DMS53 treated with DMSO at 0.1 percent for 48 hours (cell line): ENCODE measurements at regions not wholly inside any gene's neighbourhood (a gene's known extent, or its start where the extent isn't known, plus 50 kb on each side); places are given as distances from the start of the nearest gene placed in this dataset.
"Not testable (repeated sequence)": the region's sequence is repeated elsewhere in the genome, so short reads cannot be mapped to it uniquely, and the experiment has no call there.

Experiments
- DNase-seq: peaks from one replicate; lab custom pipeline; 2025; ENCODE audit not compliant: unreplicated experiment; lab: John Stamatoyannopoulos, UW

GRCh38 chr22:33221568-33221967 is 163.4 kb upstream of the SYN3 start:
- DNase-seq: no peak

GRCh38 chr22:33220476-33221080 is 162.4 kb upstream of the SYN3 start:
- DNase-seq: no peak

GRCh38 chr22:33219648-33220384 is 161.6 kb upstream of the SYN3 start:
- DNase-seq: no peak

- no peak for DNase-seq
Measured at GRCh38 chr22:33213383-33214075, 155.3 kb upstream of the SYN3 start.

GRCh38 chr22:33209930-33210784 is 152.0 kb upstream of the SYN3 start:
- DNase-seq: peak; percentile 1

- DNase-seq: no peak
Measured at GRCh38 chr22:33204408-33204807, 146.2 kb upstream of the SYN3 start.

- no peak for DNase-seq
Measured at GRCh38 chr22:33202455-33202854, 144.3 kb upstream of the SYN3 start.

GRCh38 chr22:33194529-33195077 is 136.4 kb upstream of the SYN3 start:
- no peak for DNase-seq

GRCh38 chr22:33192156-33192555 is 134.0 kb upstream of the SYN3 start:
- no peak for DNase-seq

GRCh38 chr22:33188326-33188725 is 130.1 kb upstream of the SYN3 start:
- no peak for DNase-seq

GRCh38 chr22:33186816-33187215 is 128.6 kb upstream of the SYN3 start:
- no peak for DNase-seq

GRCh38 chr22:33180356-33180755 is 122.2 kb upstream of the SYN3 start:
- DNase-seq: no peak

- peak; percentile 34 for DNase-seq
Measured at GRCh38 chr22:33167998-33168790, 110.0 kb upstream of the SYN3 start.

GRCh38 chr22:33166206-33166605 is 108.0 kb upstream of the SYN3 start:
- no peak for DNase-seq

- peak; percentile 15 for DNase-seq
Measured at GRCh38 chr22:33163815-33164214, 105.6 kb upstream of the SYN3 start.

- DNase-seq: no peak
Measured at GRCh38 chr22:33162196-33162595, 104.0 kb upstream of the SYN3 start.

- DNase-seq: no peak
Measured at GRCh38 chr22:33160525-33160924, 102.3 kb upstream of the SYN3 start.

- not testable (repeated sequence) for DNase-seq
Measured at GRCh38 chr22:33154967-33155366, 96.8 kb upstream of the SYN3 start.

- DNase-seq: no peak
Measured at GRCh38 chr22:33149611-33150010, 91.4 kb upstream of the SYN3 start.

- no peak for DNase-seq
Measured at GRCh38 chr22:33144721-33145120, 86.5 kb upstream of the SYN3 start.
